ENCODE measurements at regions not wholly inside any gene's neighbourhood (a gene's known extent, or its start where the extent isn't known, plus 50 kb on each side); places are given as distances from the start of the nearest gene placed in this dataset.
"Not testable (repeated sequence)": the region's sequence is repeated elsewhere in the genome, so short reads cannot be mapped to it uniquely, and the experiment has no call there.

- no peak for DNase-seq
Measured at GRCh38 chr3:193909387-193909786, 226.6 kb upstream of the HES1 start.

- DNase-seq: no peak
Measured at GRCh38 chr3:193910310-193910709, 225.6 kb upstream of the HES1 start.

- no peak for DNase-seq
Measured at GRCh38 chr3:193910886-193911738, 224.8 kb upstream of the HES1 start.

GRCh38 chr3:193911784-193912340, 224.1 kb upstream of the HES1 start:
- DNase-seq: no peak

GRCh38 chr3:193912621-193913178, 223.2 kb upstream of the HES1 start:
- no peak for DNase-seq

- no peak for DNase-seq
Measured at GRCh38 chr3:193914602-193915001, 221.3 kb upstream of the HES1 start.

GRCh38 chr3:193915099-193915498, 220.8 kb upstream of the HES1 start:
- DNase-seq: no peak

- DNase-seq: no peak
Measured at GRCh38 chr3:193915613-193916012, 220.3 kb upstream of the HES1 start.

- DNase-seq: no peak
Measured at GRCh38 chr3:193917158-193917557, 218.8 kb upstream of the HES1 start.

GRCh38 chr3:193921465-193921864, 214.5 kb upstream of the HES1 start:
- DNase-seq: no peak

- DNase-seq: no peak
Measured at GRCh38 chr3:193922034-193922774, 213.7 kb upstream of the HES1 start.

- DNase-seq: not testable (repeated sequence)
Measured at GRCh38 chr3:193923958-193924357, 212.0 kb upstream of the HES1 start.

- DNase-seq: not testable (repeated sequence)
Measured at GRCh38 chr3:193926071-193926470, 209.9 kb upstream of the HES1 start.

- not testable (repeated sequence) for DNase-seq
Measured at GRCh38 chr3:193927413-193928206, 208.3 kb upstream of the HES1 start.

GRCh38 chr3:193928354-193929209, 207.4 kb upstream of the HES1 start:
- DNase-seq: no peak

GRCh38 chr3:193929373-193929772, 206.6 kb upstream of the HES1 start:
- DNase-seq: no peak

GRCh38 chr3:193929921-193930646, 205.9 kb upstream of the HES1 start:
- no peak for DNase-seq

- DNase-seq: no peak
Measured at GRCh38 chr3:193932136-193932535, 203.8 kb upstream of the HES1 start.

GRCh38 chr3:193932576-193932975, 203.4 kb upstream of the HES1 start:
- DNase-seq: no peak

- DNase-seq: no peak
Measured at GRCh38 chr3:193933451-193933850, 202.5 kb upstream of the HES1 start.

- no peak for DNase-seq
Measured at GRCh38 chr3:193935916-193936315, 200.0 kb upstream of the HES1 start.

Measured in stimulated activated CD4-positive, alpha-beta T cell treated with anti-CD3 and anti-CD28 coated beads, Interleukin-12 subunit alpha, Interleukin-12 subunit beta, amount 100 ng/mL, for 4 hours (primary cell).